Glutamatergic neuron (in vitro differentiated cells): ENCODE measurements at regions not wholly inside any gene's neighbourhood (a gene's known extent, or its start where the extent isn't known, plus 50 kb on each side); places are given as distances from the start of the nearest gene placed in this dataset.
"Not testable (repeated sequence)": the region's sequence is repeated elsewhere in the genome, so short reads cannot be mapped to it uniquely, and the experiment has no call there.

Source experiments
- DNase-seq: peaks from one replicate; pipeline ENCODE4 v3.0.0; 2022
- H3K27ac Mint-ChIP-seq: one replicate; pipeline ENCODE4 v1.8.0; 2020; ENCODE audit warnings: mild to moderate bottlenecking, mixed read lengths, inconsistent platforms; ENCODE audit not compliant: unreplicated experiment
- H3K27me3 Mint-ChIP-seq: one replicate; pipeline ENCODE4 v1.8.0; 2020; ENCODE audit warnings: mild to moderate bottlenecking, moderate library complexity, mixed read lengths, inconsistent platforms; ENCODE audit not compliant: unreplicated experiment
- H3K36me3 Mint-ChIP-seq: one replicate; pipeline ENCODE4 v1.8.0; 2020; ENCODE audit warnings: mild to moderate bottlenecking, mixed read lengths, inconsistent platforms; ENCODE audit not compliant: unreplicated experiment
- H3K4me1 Mint-ChIP-seq: one replicate; pipeline ENCODE4 v1.8.0; 2020; ENCODE audit warnings: mild to moderate bottlenecking, low read depth, mixed read lengths, inconsistent platforms; ENCODE audit not compliant: unreplicated experiment
- H3K4me3 Mint-ChIP-seq: one replicate; pipeline ENCODE4 v1.8.0; 2020; ENCODE audit warnings: mild to moderate bottlenecking, mixed read lengths, inconsistent platforms; ENCODE audit not compliant: unreplicated experiment
- H3K9me3 Mint-ChIP-seq: one replicate; pipeline ENCODE4 v1.8.0; 2020; ENCODE audit warnings: mild to moderate bottlenecking, moderate library complexity, mixed read lengths, inconsistent platforms; ENCODE audit not compliant: unreplicated experiment
- CTCF ChIP-seq: fragments of 200-600 bp; sonication (generic); IDR thresholded peaks from one replicate; pipeline ENCODE4 v1.5.0; 2021; ENCODE audit not compliant: partially characterized antibody, unreplicated experiment

DNA sequence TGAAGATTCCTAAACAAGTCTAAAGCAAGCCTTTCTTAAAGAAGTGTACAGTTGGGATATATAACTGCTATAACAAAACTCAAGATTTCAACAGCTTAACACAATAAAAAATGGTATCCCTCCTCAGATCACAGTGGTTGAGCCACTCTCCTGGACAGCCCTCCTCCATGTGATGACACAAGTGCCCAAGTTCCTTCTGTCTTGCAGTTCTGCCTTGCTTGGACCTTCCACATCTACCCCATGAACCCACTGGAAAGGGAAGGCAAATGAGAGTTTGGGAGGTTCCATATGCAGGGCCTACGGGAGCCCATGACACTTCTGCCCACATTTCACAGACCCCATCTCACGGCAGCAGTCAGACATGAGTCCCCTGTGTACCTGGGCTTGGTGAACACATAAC lies 659.2 kb downstream of the UQCRFS1 start:
- Mint-ChIP-seq H3K27me3 (no peaks in the 10 kb centered on the region), H3K9me3 (peaks cover 3% of the 10 kb centered on the region), H3K4me1 (no peaks in the 10 kb centered on the region), H3K27ac (no peak overlapping the region), H3K4me3 (no peak overlapping the region), H3K36me3 (no peaks in the 10 kb centered on the region)
- no peak for TF ChIP-seq CTCF
- DNase-seq = no peak

DNA sequence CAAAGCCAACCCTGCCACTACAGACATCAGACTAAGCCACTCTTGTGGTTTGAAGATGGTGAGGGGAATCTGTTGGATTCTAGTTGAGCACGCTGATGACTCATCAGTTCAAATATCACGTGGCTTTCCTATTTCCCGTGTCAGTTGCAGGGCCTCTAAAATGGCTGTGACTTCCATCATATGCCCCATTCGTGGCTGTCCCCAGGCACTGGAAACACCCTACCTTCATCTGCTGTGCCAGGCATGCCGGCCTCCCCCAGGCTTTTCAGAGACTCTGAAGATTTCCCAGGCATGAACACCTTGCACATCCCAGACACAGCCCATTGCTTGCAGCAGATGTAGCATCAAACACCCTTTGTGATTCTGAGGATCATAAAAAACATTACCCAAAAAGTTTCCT lies 659.9 kb downstream of the UQCRFS1 start:
- H3K27ac Mint-ChIP-seq = no peak overlapping the region
- H3K9me3 Mint-ChIP-seq = peaks cover 3% of the 10 kb centered on the region
- H3K27me3 Mint-ChIP-seq = no peaks in the 10 kb centered on the region
- no peak for TF ChIP-seq CTCF
- H3K4me1 Mint-ChIP-seq = no peaks in the 10 kb centered on the region
- DNase-seq = no peak
- H3K4me3 Mint-ChIP-seq = no peak overlapping the region
- H3K36me3 Mint-ChIP-seq = no peaks in the 10 kb centered on the region

- H3K4me3 Mint-ChIP-seq = no peak overlapping the region
- no peaks in the 10 kb centered on the region for H3K27me3 Mint-ChIP-seq
- H3K4me1 Mint-ChIP-seq = peaks cover 3% of the 10 kb centered on the region
- DNase-seq = no peak
- H3K9me3 Mint-ChIP-seq = peaks cover 4% of the 10 kb centered on the region
- TF ChIP-seq CTCF = no peak
- H3K36me3 Mint-ChIP-seq = no peaks in the 10 kb centered on the region
- no peak overlapping the region for H3K27ac Mint-ChIP-seq
Measured at GRCh38 chr19:28549680-28550277, 663.2 kb downstream of the UQCRFS1 start.

- Mint-ChIP-seq H3K27ac (no peak overlapping the region), H3K4me3 (no peak overlapping the region), H3K4me1 (peaks cover 19% of the 10 kb centered on the region), H3K36me3 (no peaks in the 10 kb centered on the region), H3K27me3 (peaks cover 5% of the 10 kb centered on the region), H3K9me3 (peaks cover 4% of the 10 kb centered on the region)
- no peak for TF ChIP-seq CTCF
- DNase-seq = no peak
Measured at GRCh38 chr19:28546148-28546685, 666.7 kb downstream of the UQCRFS1 start.

DNA sequence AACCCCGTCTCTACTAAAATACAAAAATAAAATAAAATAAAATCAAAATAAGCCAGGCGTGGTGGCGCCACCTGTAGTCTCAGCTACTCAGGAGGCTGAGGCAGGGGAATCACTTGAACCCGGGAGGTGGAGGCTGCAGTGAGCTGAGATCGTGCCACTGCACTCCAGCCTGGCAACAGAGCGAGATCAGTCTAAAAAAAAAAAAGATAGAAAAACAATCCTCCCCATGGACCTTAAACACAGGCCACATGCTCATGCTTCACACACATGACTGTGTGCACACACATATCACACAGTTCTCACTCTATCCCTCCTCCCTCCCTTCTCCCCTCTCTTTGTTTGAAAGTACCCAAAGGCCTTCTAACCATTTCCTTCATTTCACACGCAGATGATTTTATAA lies 667.6 kb downstream of the UQCRFS1 start:
- H3K27me3 Mint-ChIP-seq, H3K36me3 Mint-ChIP-seq, H3K4me3 Mint-ChIP-seq, H3K9me3 Mint-ChIP-seq, DNase-seq: not testable (repeated sequence)
- peaks cover 19% of the 10 kb centered on the region for H3K4me1 Mint-ChIP-seq
- H3K27ac Mint-ChIP-seq = peak overlapping the region; percentile 7
